CD4-positive, alpha-beta T cell (primary cell): ENCODE measurements at regions not wholly inside any gene's neighbourhood (a gene's known extent, or its start where the extent isn't known, plus 50 kb on each side); places are given as distances from the start of the nearest gene placed in this dataset.

ENCODE experiments used
- ATAC-seq: fragments of 200-7000 bp; cut with Tn5 transposase; one replicate; pipeline ENCODE4 v1.10.0; 2022; ENCODE audit warnings: mild to moderate bottlenecking; ENCODE audit not compliant: poor library complexity
- CTCF ChIA-PET: fragments of 350-600 bp; sonication (Branson Sonifier 250); formaldehyde crosslinking; loops from one replicate; lab custom pipeline; 2021; ENCODE audit warnings: antibody characterized with exemption, inconsistent platforms; lab: Charles Lee
- POLR2A ChIA-PET: fragments of 350-600 bp; sonication (Branson Sonifier 250); formaldehyde crosslinking; loops from one replicate; lab custom pipeline; 2021; ENCODE audit warnings: antibody characterized with exemption, inconsistent platforms; lab: Charles Lee
- DNase-seq, 14 experiments: peaks; one replicate each; pipeline ENCODE4 v3.0.0-alpha.2; 2013 to 2020; ENCODE audit warnings: mixed read lengths in 2 of 14
- H3K27ac ChIP-seq, 2 donors: one replicate each; pipeline versions ENCODE4 v1.5.1 to v1.7.0; 2013; ENCODE audit warnings: low read length in 2 of 2, low read depth in 1 of 2, mild to moderate bottlenecking in 1 of 2
- H3K27me3 ChIP-seq, 2 experiments: 1 replicate in 1 of 2; 2 replicates in 1 of 2; pipeline versions ENCODE4 v1.6.1 to v1.7.0; 2013; ENCODE audit warnings: low read length in 2 of 2, control low read depth in 1 of 2, mild to moderate bottlenecking in 1 of 2, moderate library complexity in 1 of 2; ENCODE audit not compliant: insufficient read depth in 2 of 2, control insufficient read depth in 1 of 2
- H3K36me3 ChIP-seq: one replicate; pipeline ENCODE4 v1.6.1; 2013; ENCODE audit warnings: low read length, control low read depth; ENCODE audit not compliant: insufficient read depth
- H3K4me1 ChIP-seq: one replicate; pipeline ENCODE4 v1.6.1; 2013; ENCODE audit warnings: low read length, control low read depth; ENCODE audit not compliant: insufficient read depth
- H3K4me3 ChIP-seq: one replicate; pipeline ENCODE4 v1.5.1; 2013; ENCODE audit warnings: mild to moderate bottlenecking, low read length, moderate library complexity
- H3K9me3 ChIP-seq, 2 experiments: 1 replicate in 1 of 2; 2 replicates in 1 of 2; pipeline versions ENCODE4 v1.6.1 to v1.7.0; 2013; ENCODE audit warnings: low read length in 2 of 2, mild to moderate bottlenecking in 2 of 2, control low read depth in 1 of 2, moderate library complexity in 1 of 2; ENCODE audit not compliant: control insufficient read depth in 1 of 2, insufficient read depth in 1 of 2
- H3K27ac Mint-ChIP-seq: one replicate; pipeline ENCODE4 v1.8.0; 2020; ENCODE audit warnings: mixed read lengths
- H3K27me3 Mint-ChIP-seq: one replicate; pipeline ENCODE4 v1.8.0; 2021; ENCODE audit warnings: mixed read lengths
- H3K36me3 Mint-ChIP-seq: one replicate; pipeline ENCODE4 v1.8.0; 2021; ENCODE audit warnings: low read depth, mixed read lengths
- H3K4me1 Mint-ChIP-seq: one replicate; pipeline ENCODE4 v1.8.0; 2021; ENCODE audit warnings: low read depth, mixed read lengths
- H3K4me3 Mint-ChIP-seq: one replicate; pipeline ENCODE4 v1.8.0; 2020; ENCODE audit warnings: mild to moderate bottlenecking, mixed read lengths
- H3K9me3 Mint-ChIP-seq: one replicate; pipeline ENCODE4 v1.8.0; 2020; ENCODE audit warnings: mixed read lengths
- CTCF ChIP-seq: fragments of 200-600 bp; IDR thresholded peaks from one replicate; pipeline ENCODE4 v1.8.0; 2022; ENCODE audit warnings: antibody characterized with exemption, mild to moderate bottlenecking
- intact Hi-C, 2 experiments: fragments of 100-400 bp; cut with DNase I in 1 of 2; cut with micrococcal nuclease in 1 of 2; formaldehyde crosslinking; loops; one replicate each; pipeline versions ENCODE4 v1.15.1 to v1.9.0; 2023 to 2025; cut with DNase I, micrococcal nuclease

- ChIA-PET CTCF (no interaction called here), POLR2A (no interaction called here)
- Histone ChIP-seq H3K4me1 (no peaks in the 10 kb centered on the region), H3K4me3 (no peak overlapping the region), H3K36me3 (no peaks in the 10 kb centered on the region), H3K9me3 (no peaks in the 10 kb centered on the region), H3K27ac (no peak overlapping the region), H3K27me3 (no peaks in the 10 kb centered on the region)
- H3K27me3 Mint-ChIP-seq = no peaks in the 10 kb centered on the region
- no peaks in the 10 kb centered on the region for H3K9me3 Mint-ChIP-seq
- no peak overlapping the region for H3K27ac Mint-ChIP-seq
- no peaks in the 10 kb centered on the region for H3K36me3 Mint-ChIP-seq
- no peak overlapping the region for H3K4me3 Mint-ChIP-seq
- TF ChIP-seq CTCF = no peak
- intact Hi-C loops = no loop called here
- no peak for ATAC-seq
- no peak for DNase-seq
- no peaks in the 10 kb centered on the region for H3K4me1 Mint-ChIP-seq
These were observed 530.1 kb upstream of the NOX3 start for GRCh38 chr6:155985660-155986138.

GRCh38 chr6:155980768-155981079 is 525.1 kb upstream of the NOX3 start:
- ChIA-PET CTCF (no interaction called here), POLR2A (no interaction called here)
- Mint-ChIP-seq H3K27ac (no peak overlapping the region), H3K36me3 (no peaks in the 10 kb centered on the region), H3K27me3 (no peaks in the 10 kb centered on the region), H3K4me1 (no peaks in the 10 kb centered on the region), H3K4me3 (no peak overlapping the region), H3K9me3 (no peaks in the 10 kb centered on the region)
- ATAC-seq (no peak), DNase-seq (no peak)
- Histone ChIP-seq H3K4me3 (no peak overlapping the region), H3K27me3 (no peaks in the 10 kb centered on the region), H3K9me3 (no peaks in the 10 kb centered on the region), H3K4me1 (no peaks in the 10 kb centered on the region), H3K27ac (no peak overlapping the region), H3K36me3 (no peaks in the 10 kb centered on the region)
- intact Hi-C loops = no loop called here
- no peak for TF ChIP-seq CTCF

- Mint-ChIP-seq H3K36me3 (no peaks in the 10 kb centered on the region), H3K27me3 (no peaks in the 10 kb centered on the region), H3K9me3 (no peaks in the 10 kb centered on the region), H3K27ac (no peak overlapping the region), H3K4me1 (no peaks in the 10 kb centered on the region), H3K4me3 (no peak overlapping the region)
- H3K27ac ChIP-seq = no peak overlapping the region
- ChIA-PET POLR2A (no interaction called here), CTCF (no interaction called here)
- DNase-seq (no peak), ATAC-seq (no peak)
- intact Hi-C loops = no loop called here
- no peak for TF ChIP-seq CTCF
- no peaks in the 10 kb centered on the region for H3K36me3 ChIP-seq
- H3K4me3 ChIP-seq = no peak overlapping the region
- no peaks in the 10 kb centered on the region for H3K27me3 ChIP-seq
- no peaks in the 10 kb centered on the region for H3K9me3 ChIP-seq
- no peaks in the 10 kb centered on the region for H3K4me1 ChIP-seq
These were observed 524.6 kb upstream of the NOX3 start for GRCh38 chr6:155980014-155980767.
